WTC11 (cell line): ENCODE measurements at regions not wholly inside any gene's neighbourhood (a gene's known extent, or its start where the extent isn't known, plus 50 kb on each side); places are given as distances from the start of the nearest gene placed in this dataset.
A peak's percentile ranks its signal among the peaks of the same experiment; 100 is the strongest.
"Not testable (repeated sequence)": the region's sequence is repeated elsewhere in the genome, so short reads cannot be mapped to it uniquely, and the experiment has no call there.

Experiments
- ATAC-seq: fragments of 200-7000 bp; cut with Tn5 transposase; 2 replicates; pipeline ENCODE4 v1.10.0; 2021; ENCODE audit warnings: mild to moderate bottlenecking, moderate library complexity
- CTCF ChIA-PET: fragments of 300-600 bp; sonication (Branson Sonifier 250); formaldehyde crosslinking; loops from one replicate; lab custom pipeline; 2021; ENCODE audit warnings: antibody characterized with exemption; lab: Charles Lee
- POLR2A ChIA-PET: fragments of 350-600 bp; sonication (Branson Sonifier 250); formaldehyde crosslinking; loops from one replicate; lab custom pipeline; 2021; ENCODE audit warnings: antibody characterized with exemption; lab: Charles Lee
- DNase-seq: peaks from one replicate; pipeline ENCODE4 v3.0.0; 2021; ENCODE audit warnings: low spot score
- H3K27ac Mint-ChIP-seq: 2 replicates; pipeline ENCODE4 v1.8.0; 2021; ENCODE audit warnings: mixed read lengths
- H3K27me3 Mint-ChIP-seq: 2 replicates; pipeline ENCODE4 v1.8.0; 2021; ENCODE audit warnings: low read depth, mild to moderate bottlenecking, moderate library complexity, mixed read lengths
- H3K36me3 Mint-ChIP-seq: 2 replicates; pipeline ENCODE4 v1.8.0; 2021; ENCODE audit warnings: mixed read lengths
- H3K4me1 Mint-ChIP-seq: 2 replicates; pipeline ENCODE4 v1.8.0; 2022; ENCODE audit warnings: mixed read lengths
- H3K4me3 Mint-ChIP-seq: 2 replicates; pipeline ENCODE4 v1.8.0; 2021; ENCODE audit warnings: mild to moderate bottlenecking, moderate library complexity, mixed read lengths
- H3K9me3 Mint-ChIP-seq: 2 replicates; pipeline ENCODE4 v1.8.0; 2021; ENCODE audit warnings: mixed read lengths
- AFF4 ChIP-seq: sonication (generic); formaldehyde crosslinking; IDR thresholded peaks from 2 replicates; pipeline ENCODE4 v1.8.1; 2023; ENCODE audit warnings: mild to moderate bottlenecking, missing genetic modification reagents, borderline replicate concordance
- ATF1 ChIP-seq: sonication (generic); formaldehyde crosslinking; IDR thresholded peaks from 2 replicates; pipeline ENCODE4 v1.8.1; 2023; ENCODE audit warnings: mild to moderate bottlenecking, moderate library complexity, missing genetic modification reagents
- ATF6 ChIP-seq: sonication (generic); formaldehyde crosslinking; IDR thresholded peaks from 2 replicates; pipeline ENCODE4 v1.8.1; 2023; ENCODE audit warnings: mild to moderate bottlenecking, missing genetic modification reagents
- ESRRA ChIP-seq: sonication (generic); formaldehyde crosslinking; IDR thresholded peaks from 2 replicates; pipeline ENCODE4 v1.8.1; 2022; ENCODE audit warnings: mild to moderate bottlenecking, missing genetic modification reagents, borderline replicate concordance
- HMGA2 ChIP-seq: fragments of 250-450 bp; sonication (Bioruptor Pico); IDR thresholded peaks from 2 replicates; pipeline ENCODE4 v1.4.0; 2021; ENCODE audit warnings: mild to moderate bottlenecking, moderate library complexity
- TP53 ChIP-seq: sonication (generic); formaldehyde crosslinking; IDR thresholded peaks from 2 replicates; pipeline ENCODE4 v1.8.1; 2023; ENCODE audit warnings: mild to moderate bottlenecking, missing genetic modification reagents
- ZMAT4 ChIP-seq: fragments of 250-450 bp; sonication (Bioruptor Pico); IDR thresholded peaks from 2 replicates; pipeline ENCODE4 v1.9.0; 2021; ENCODE audit warnings: mild to moderate bottlenecking
- ZNF121 ChIP-seq: sonication (generic); formaldehyde crosslinking; IDR thresholded peaks from 2 replicates; pipeline ENCODE4 v1.8.0; 2023; ENCODE audit warnings: missing genetic modification reagents
- ZNF138 ChIP-seq: sonication (generic); formaldehyde crosslinking; conservative IDR thresholded peaks from 2 replicates; pipeline ENCODE4 v1.8.1; 2022; ENCODE audit warnings: mild to moderate bottlenecking, moderate library complexity, missing genetic modification reagents
- ZNF219 ChIP-seq: sonication (generic); formaldehyde crosslinking; IDR thresholded peaks from 2 replicates; pipeline ENCODE4 v1.8.0; 2023; ENCODE audit warnings: missing genetic modification reagents, mild to moderate bottlenecking, borderline replicate concordance

GRCh38 chr3:51605938-51606337 is 65.1 kb upstream of the TEX264 start:
- H3K4me3 Mint-ChIP-seq, result no peak overlapping the region; the same call in 1 of the 2 replicates
- ATAC-seq (no peak), DNase-seq (no peak)
- H3K27me3 Mint-ChIP-seq, result no peaks in the 10 kb centered on the region
- ChIA-PET CTCF (interaction anchor here (0.7 kb wide), 1 partner anchor 64 kb away, joined by 3 read pairs; no protein-coding TSS in a partner anchor), POLR2A (no interaction called here)
- peaks cover 20% of the 10 kb centered on the region for H3K9me3 Mint-ChIP-seq
- H3K4me1 Mint-ChIP-seq, result peaks cover 10% of the 10 kb centered on the region
- peaks cover 27% of the 10 kb centered on the region for H3K36me3 Mint-ChIP-seq
- peak overlapping the region; percentile 34 for H3K27ac Mint-ChIP-seq
- TF ChIP-seq TP53 (CRISPR knock-in tag) (no peak), ATF1 (no peak), ATF6 (no peak), AFF4 (CRISPR knock-in tag) (no peak), ESRRA (no peak), ZNF121 (CRISPR knock-in tag) (no peak), ZMAT4 (no peak)

- Mint-ChIP-seq H3K9me3 (peaks cover 20% of the 10 kb centered on the region), H3K4me1 (peaks cover 10% of the 10 kb centered on the region), H3K36me3 (peaks cover 27% of the 10 kb centered on the region)
- DNase-seq, H3K27me3 Mint-ChIP-seq, ATAC-seq, CTCF ChIA-PET, POLR2A ChIA-PET, H3K4me3 Mint-ChIP-seq, H3K27ac Mint-ChIP-seq: not testable (repeated sequence)
- peak; percentile 99 for TF ChIP-seq HMGA2 (CRISPR knock-in tag)
Measured at GRCh38 chr3:51606871-51607270, 64.2 kb upstream of the TEX264 start.

GRCh38 chr3:51607591-51608325 is 63.3 kb upstream of the TEX264 start:
- peaks cover 10% of the 10 kb centered on the region for H3K4me1 Mint-ChIP-seq
- peaks cover 27% of the 10 kb centered on the region for H3K36me3 Mint-ChIP-seq
- ATAC-seq, H3K27me3 Mint-ChIP-seq, H3K4me3 Mint-ChIP-seq, CTCF ChIA-PET, POLR2A ChIA-PET, H3K27ac Mint-ChIP-seq, DNase-seq: not testable (repeated sequence)
- H3K9me3 Mint-ChIP-seq, result peaks cover 20% of the 10 kb centered on the region

GRCh38 chr3:51610708-51611107 is 60.3 kb upstream of the TEX264 start:
- ATAC-seq (no peak), DNase-seq (no peak)
- Mint-ChIP-seq H3K4me1 (peaks cover 10% of the 10 kb centered on the region), H3K27ac (no peak overlapping the region), H3K4me3 (no peak overlapping the region), H3K36me3 (peaks cover 26% of the 10 kb centered on the region), H3K9me3 (peaks cover 18% of the 10 kb centered on the region), H3K27me3 (no peaks in the 10 kb centered on the region)
- TF ChIP-seq ZNF219 (CRISPR knock-in tag), result no peak
- TF ChIP-seq ZNF138, result no peak
- ChIA-PET POLR2A (interaction anchor here (0.7 kb wide), 3 partner anchors 64 to 305 kb away, joined by 3 to 7 read pairs (median 4); no protein-coding TSS in a partner anchor), CTCF (interaction anchor here (0.7 kb wide), 2 partner anchors 59 to 109 kb away, joined by 3 to 5 read pairs; no protein-coding TSS in a partner anchor)
